Activated CD8-positive, alpha-beta memory T cell treated with anti-CD3 and anti-CD28 coated beads, Interleukin-2, amount 50 U/mL, for 24 hours (primary cell): ENCODE measurements at regions not wholly inside any gene's neighbourhood (a gene's known extent, or its start where the extent isn't known, plus 50 kb on each side); places are given as distances from the start of the nearest gene placed in this dataset.
"Not testable (repeated sequence)": the region's sequence is repeated elsewhere in the genome, so short reads cannot be mapped to it uniquely, and the experiment has no call there.

Source experiments
- DNase-seq: peaks from one replicate; pipeline ENCODE4 v3.0.0-alpha.2; 2020; ENCODE audit errors: extremely low read depth

DNA sequence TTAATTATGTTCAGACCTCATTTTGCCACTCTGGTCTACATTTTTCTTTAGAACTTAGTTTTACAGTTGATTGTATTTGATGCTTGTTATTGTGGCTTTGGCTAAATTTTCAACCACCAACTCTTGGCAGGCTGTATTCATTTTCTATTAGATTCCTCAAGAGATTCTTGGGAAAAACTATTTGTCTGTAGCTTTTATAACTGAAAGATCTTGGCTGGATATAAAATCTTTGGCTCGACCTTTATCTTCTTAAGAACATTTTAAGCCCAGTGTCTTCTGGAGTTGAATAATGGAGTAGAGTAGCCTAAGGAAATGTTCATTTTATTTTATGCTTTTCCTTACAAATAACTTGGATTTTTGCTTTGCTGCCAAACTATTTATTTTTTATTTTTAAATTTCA is 848.5 kb downstream of the PCDH17 start:
- DNase-seq = no peak

DNA sequence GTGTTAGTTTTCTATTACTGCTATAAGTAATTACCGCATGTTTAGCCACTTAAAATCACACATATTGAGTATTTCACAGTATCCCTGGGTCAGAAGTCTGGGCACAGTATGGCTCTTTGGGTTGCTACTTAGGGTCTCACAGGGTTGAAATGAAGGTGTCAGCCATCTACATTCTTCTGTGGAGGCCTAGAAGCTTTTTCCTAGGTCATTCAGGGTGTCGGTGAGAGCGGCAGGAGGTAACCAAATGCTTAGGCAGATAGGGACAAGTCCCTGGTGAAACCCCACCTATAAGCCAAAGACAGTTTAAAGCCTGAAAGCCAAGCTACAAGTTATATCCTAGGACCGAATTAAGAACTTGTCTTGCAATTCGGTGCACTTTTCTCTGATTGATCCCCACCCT is 856.7 kb downstream of the PCDH17 start:
- no peak for DNase-seq

DNA sequence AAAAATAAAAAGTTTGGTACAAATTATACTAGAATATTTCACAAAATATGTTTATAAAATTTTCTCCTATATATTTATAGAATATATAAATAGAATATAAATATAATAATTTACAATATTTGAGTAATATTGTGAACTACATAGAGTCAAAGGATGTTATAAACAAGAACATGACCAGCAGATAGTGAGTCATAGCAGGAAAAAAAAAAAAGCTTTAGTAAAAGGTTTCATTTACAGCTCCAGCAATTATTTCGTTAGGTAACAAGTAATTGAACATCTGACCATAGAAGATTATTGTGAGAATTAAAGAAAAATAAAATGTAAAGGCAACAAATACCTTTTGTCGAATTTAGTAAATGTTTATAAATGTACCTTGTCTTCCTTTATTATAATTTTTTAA is 864.1 kb downstream of the PCDH17 start:
- DNase-seq = no peak

DNA sequence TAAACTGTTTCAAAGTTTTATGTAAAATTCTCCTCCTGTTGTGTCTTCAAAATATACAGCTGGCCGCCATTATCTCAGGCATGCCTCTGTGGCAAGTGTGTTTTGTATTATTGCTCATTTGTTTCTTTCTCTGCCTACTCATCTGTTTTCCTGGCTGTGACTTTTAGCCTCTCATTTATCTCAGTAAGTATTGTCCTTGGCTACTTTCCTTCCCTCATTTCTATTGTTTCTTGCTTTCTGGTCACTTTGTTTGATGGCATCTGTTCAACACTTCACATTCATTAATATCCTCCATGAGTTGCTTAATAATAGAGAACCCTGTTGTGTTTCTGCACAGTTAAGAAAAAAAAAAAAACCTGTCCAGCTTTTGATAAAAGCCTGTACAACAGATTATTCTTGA is 869.4 kb downstream of the PCDH17 start:
- DNase-seq = no peak

DNA sequence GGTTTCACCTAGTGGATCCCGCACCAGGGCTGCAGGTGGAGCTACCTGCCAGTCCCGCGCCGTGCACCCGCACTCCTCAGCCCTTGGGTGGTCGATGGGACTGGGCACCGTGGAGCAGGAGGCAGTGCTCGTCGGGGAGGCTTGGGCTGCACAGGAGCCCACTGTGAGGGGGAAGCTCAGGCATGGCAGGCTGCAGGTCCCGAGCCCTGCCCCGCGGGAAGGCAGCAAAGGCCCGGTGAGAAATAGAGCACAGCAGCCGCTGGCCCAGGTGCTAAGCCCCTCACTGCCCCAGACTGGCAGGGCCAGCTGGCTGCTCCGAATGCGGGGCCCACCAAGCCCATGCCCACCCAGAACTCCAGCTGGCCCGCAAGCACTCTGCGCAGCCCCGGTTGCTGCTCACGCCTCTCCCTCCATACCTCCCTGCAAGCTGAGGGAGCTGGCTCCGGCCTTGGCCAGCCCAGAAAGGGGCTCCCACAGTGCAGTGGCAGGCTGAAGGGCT is 872.7 kb downstream of the PCDH17 start:
- DNase-seq = not testable (repeated sequence)

DNA sequence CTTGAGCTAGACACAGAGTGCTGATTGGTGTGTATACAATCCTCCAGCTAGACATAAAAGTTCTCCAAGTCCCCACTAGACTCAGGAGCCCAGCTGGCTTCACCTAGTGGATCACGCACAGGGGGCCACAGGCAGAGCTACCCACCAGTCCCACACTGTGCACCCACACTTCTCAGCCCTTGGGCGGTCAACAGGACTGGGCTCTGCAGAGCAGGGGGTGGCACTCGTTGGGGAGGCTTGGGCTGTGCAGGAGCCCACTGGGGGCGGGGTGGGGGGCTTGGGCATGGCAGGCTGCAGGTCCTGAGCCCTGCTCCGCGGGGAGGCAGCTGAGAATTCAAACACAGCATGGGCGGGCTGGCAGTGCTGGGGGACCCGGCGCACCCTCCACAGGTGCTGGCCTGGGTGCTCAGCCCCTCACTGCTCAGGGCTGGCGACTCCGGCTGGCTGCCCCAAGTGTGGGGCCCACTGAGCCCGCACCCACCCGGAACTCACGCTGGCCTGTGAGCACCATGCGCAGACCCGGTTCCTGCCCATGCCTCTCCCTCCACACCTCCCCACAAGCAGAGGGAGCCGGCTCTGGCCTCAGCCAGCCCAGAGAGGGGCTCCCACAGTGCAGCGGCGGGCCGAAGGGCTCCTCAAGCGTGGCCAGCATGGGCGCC is 873.8 kb downstream of the PCDH17 start:
- not testable (repeated sequence) for DNase-seq

DNA sequence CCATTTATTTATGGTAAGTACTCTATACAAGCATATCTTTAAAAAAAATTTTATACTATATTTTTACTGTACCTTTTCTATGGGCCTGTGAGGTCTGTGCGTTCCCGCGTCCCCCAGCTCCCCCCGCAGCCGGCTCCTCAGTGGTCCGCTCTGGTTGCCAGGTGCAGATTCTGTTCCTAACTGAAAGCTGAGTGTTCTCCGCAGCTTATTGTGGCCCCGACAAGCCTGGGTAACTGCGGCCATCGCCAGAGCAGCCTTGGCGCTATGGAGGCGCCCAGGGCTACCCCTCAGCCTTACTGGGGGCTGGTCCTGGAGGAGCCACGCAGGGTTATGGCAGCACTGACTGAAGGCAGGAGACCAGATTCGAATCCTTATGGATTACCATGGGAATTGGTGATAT is 896.8 kb downstream of the PCDH17 start:
- DNase-seq = no peak

DNA sequence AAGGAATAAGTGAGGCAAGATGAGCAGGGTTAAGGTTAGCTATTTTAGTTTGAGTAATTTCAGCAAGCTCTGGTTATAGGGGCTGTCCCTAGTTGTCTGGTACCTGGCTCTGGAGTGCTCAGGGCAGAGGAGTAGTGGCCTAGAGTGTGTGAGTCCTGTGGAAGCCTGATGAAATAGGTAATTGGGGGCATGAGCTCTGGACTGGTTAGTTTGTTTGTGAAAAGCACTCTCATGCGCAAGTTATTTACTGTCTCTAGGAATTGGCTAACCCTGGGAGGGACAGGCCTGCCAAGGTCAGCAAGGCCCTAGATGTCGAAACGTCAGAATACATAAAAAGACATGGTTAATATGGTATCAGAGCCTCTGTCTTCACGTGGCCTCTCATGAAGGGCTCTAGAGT is 900.1 kb downstream of the PCDH17 start:
- no peak for DNase-seq

DNA sequence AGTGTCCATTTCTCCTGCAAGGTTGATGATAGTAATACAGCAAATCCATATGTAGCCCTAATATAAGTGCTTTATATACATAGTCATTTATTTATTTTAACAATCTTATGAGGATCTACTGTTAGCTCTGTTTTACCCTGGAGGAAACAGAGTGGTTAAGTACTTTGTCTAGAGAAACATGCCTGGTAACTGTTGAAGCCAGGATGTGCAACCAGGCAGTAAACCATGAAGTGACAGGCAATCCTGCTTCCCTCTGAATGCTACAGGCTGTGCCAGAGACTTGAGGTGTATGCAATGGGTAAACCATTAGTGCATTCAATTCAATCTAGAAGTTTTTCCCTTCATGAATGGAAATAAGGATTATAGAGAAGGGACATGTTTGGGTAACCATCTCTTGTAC is 911.0 kb downstream of the PCDH17 start:
- DNase-seq = no peak

DNA sequence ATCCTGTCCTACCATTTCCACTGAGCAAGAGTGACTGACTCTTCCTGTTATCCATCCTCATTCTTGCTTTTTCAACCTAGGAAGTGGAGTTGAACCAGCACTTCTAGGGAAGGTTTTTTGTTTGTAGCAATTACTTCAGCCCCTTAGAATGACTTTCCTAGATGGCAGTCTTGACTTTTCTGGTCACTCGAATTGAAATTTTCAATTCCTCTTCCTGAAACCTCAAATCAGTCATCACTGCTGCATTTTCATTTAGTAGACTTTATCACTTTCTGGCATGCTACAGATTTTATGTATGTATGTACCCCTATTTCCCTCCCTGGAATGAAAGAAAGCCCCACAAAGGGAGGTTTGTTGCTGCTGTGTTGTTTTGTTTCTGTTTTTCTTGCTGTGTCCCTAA is 915.9 kb downstream of the PCDH17 start:
- DNase-seq = no peak

DNA sequence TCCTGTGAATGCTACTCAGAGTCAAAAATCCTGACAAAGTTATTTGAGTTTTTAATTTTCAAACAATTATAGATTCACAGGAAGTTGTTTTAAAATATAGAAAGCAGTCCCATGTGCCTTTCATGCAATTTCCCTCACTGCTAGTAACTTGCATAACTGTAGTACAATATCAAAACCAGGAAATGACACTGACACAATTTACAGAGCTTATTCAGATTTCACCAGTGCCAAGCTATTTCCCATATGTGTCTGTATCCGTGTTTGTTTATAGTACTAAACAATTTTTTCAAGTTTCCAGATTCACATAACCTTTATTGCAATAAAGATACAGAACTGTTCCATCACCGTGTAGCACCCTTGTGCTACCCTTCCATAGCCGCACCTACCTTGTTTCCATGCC is 934.6 kb downstream of the PCDH17 start:
- DNase-seq = no peak

DNA sequence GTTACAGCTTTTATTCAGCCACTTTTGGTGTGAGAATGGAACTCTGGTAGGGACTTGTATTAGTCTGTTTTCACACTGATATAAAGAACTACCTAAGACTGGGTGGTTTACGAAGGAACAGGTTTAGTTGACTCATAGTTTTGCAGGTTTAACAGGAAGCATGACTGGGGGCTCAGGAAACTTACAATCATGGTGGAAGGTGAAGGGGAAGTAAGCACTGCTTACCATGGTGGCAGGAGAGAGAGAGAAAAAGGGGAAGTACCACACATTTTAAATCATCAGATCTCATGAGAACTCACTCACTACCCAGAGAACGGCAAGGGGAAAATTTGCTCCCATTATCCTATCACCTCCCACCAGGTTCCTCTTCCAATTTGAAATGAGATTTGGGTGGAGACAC is 942.2 kb downstream of the PCDH17 start:
- no peak for DNase-seq

DNA sequence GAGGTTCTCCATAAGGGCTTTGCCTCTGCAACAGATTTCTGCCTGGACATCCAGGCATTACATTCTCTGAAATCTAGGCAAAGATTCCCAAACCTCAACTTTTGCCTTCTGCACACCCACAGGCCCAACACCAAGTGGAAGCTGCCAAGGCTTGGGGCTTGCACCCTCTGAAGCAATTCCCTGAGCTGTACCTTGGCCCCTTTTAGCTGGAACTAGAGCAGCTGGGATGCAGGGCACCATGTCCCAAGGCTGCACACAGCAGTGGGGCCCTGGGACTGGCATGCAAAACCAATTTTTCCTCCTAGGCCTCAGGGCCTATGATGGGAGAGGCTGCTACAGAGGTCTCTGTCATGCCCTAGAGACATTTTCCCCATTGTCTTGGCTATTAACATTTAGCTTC is 943.2 kb downstream of the PCDH17 start:
- DNase-seq = no peak

DNA sequence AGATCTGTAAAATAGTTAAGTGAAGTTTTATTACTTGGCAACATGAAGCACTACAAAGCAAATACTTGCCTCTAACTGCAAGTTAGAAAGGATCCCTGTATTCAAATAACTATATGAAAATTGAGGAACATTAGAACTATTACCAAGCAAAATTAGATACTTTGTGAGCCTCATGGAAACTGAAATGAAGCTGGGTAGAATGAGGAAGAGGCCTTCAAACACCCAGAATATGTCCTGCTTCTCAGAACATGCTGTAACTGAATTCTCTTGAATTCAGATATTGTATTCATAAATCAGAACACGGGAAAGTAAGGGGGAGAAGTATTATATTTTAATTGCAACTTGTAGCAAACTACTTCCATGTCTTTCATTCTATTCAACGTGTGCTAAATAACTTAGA is 947.9 kb downstream of the PCDH17 start:
- no peak for DNase-seq

DNA sequence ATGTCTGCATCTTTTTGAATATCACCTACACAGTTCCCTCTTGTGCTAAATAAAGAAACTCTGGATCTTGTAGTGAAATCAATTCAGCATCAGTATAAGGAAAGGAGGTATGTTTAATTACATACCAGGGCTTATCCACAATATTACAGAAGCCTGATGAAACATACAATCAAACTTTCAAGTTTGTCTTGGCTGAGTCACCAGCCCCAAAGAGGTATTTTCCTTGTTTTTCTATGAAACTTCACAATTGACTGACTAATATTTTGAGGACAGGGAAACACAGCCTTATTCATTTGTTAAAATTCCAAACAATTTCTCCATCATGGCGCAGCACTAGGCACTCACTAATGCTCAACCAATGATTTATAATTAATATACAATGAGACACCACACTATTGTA is 952.4 kb downstream of the PCDH17 start:
- no peak for DNase-seq

DNA sequence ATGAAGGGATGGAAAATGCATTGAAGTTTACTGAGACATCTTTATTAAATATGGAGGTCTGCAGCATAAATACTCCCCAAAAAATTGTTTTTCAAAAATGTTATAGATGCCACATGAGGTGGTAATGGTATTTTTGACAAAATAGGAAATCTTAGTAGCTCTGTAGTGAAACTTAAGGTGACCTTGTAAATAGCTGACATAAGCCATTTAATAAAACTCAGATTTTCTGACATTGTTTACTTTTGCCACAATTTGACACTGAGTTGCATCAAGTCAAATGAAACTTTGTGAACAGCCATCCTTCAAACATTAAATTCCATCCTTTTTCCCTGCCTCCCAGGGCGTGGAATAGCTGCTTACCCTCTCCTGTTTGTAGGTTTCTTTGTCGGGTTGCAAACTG is 953.1 kb downstream of the PCDH17 start:
- no peak for DNase-seq

DNA sequence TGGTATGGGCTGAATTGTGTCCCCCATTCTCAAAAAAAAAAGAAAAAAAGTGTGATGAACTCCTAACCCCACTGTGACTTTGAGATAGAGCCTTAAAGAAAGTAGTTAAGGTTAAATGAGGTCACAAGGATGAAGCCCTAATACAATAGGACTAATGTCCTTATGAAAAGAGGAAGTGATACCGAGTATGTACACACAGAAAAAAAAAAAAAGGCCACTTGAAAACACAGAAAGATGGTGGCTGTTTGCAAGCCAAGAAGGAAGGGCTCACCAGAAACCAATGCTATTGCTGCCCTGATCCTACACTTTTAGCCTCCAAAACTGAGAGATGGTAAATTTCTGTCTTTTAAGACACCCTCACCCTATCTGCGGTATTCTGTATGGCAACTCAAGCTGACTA is 955.6 kb downstream of the PCDH17 start:
- DNase-seq = no peak

DNA sequence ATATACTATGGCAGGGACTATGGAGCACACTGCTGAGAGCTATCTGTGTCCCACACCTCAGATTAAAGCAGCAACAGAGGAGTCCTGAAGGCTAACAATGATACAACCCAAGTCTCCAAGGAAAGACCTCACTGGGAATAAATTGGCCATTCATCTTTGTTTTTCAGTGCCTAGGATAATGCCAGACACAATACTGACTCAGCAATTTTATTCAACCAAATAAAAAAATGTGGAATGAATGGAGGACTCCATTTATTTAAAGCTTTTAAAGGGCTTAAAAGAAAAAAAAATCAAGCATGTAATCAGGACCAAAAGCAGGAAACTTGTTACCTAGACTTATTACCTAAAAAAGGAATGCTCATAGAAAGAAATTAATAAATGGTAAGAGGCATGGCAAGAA is 960.5 kb downstream of the PCDH17 start:
- no peak for DNase-seq

DNA sequence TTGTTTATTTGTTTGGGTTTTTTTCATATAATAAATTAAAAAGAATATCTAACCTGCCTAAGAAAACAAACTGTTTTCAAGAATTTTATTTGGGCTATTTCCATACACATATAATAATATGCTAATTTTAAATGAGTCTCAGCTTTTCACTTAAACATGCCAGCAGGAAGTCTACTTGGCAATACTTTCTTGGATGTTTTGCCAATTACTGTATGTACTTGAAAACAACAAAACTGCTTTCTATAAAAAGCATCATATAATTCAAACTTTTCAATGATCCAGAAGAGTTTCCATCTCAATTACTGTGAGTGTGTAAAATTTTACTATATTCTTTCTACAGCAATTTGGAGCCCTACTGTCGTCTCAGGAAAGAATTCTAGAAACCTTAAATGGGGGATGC is 961.2 kb downstream of the PCDH17 start:
- DNase-seq = no peak

DNA sequence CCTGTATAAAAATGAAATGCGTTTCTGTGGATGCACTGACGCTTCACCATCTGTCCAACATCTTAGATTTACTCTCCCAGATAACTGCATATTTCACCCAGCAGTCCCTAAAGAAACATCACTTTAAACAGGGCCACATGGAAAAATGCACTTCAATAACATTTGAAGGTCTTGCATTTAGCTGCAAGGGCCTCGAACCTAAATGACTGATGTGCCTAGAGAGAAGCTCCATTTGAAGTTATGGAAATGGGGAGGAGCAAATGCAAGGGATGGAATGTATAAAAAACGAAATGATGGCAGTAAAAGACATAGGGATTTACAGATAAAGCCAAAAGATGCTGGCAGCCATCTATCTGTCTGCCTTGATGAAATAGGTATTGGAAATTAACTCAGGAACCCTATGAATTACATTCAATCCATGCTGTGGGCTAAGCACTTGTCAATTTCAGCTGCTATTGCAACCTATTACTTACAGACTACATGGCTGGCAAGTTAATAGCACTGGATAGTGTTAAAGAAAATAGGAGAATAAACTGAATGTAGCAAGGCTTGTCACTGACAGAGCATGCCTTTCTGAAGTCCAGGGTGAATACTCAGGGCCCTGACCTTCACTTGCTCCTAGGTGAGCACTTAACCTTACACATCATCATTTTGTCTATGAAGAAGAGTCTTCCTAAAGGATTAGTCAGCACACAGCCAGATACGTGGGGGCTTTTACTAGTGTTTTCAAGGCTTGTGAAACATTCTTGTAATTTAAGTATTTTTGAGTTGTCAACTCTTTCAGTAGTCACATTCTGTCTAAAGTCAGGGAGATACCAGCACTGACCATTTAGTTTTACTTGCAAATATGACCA is 963.4 kb downstream of the PCDH17 start:
- DNase-seq = no peak

DNA sequence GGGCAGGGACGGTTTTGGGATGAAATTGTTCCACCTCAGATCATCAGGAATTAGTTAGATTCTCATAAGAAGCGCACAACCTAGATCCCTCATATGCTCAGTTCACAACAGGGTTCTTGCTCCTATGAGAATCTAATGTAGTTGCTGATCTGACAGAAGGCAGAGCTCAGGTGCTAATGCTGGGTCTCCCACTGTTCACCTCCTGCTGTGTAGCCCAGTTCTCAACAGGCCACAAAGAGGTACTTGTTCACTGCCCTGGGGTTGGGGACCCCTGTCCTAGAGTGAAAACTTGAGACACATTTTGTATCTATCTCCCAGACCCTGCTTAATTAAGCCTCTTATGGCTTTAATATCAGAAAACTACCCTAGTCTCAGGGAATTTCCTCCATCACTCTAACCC is 966.0 kb downstream of the PCDH17 start:
- no peak for DNase-seq

DNA sequence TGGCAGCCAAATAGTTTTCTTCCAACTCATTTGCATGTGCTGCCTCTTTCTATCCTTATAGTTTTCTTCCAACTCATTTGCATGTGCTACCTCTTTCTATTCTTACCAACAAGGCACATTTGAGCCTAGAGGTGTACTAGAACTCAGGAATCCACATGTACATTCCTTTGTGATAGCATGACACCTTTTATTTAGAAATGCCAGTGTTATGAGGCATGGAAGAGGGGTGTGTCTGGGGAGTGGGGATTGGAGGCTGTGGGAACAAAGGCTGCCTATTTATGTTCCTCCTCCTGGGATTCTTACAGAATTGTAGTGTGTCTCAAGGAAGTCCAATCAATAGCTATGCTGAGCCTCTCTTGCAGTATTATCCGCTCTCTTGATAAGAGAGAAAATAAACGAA is 966.7 kb downstream of the PCDH17 start:
- DNase-seq = no peak

DNA sequence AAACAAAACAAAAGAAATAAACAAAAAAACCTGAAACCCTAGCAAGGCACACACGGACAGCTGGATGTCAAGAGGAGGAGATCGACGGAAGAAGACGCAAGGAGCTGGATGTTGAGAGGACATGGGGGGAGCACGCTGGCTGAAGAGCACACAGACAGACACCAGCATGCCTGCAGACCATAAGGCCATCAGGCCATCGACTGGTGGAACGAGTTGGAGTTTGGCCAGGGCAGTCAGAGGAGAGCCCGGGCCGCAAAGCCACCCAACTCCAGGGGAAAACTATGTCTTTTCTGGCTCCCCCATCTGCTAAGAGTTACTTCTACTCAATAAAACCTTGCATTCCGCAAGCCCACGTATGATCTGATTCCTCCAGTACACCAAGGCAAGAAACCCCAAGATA is 979.6 kb downstream of the PCDH17 start:
- DNase-seq = no peak
